K562 (cell line): ENCODE measurements at regions not wholly inside any gene's neighbourhood (a gene's known extent, or its start where the extent isn't known, plus 50 kb on each side); places are given as distances from the start of the nearest gene placed in this dataset.

Experiments used
- ATAC-seq: fragments of 200-7000 bp; cut with Tn5 transposase; 3 replicates; pipeline ENCODE4 v1.9.1; 2020; ENCODE audit warnings: moderate library complexity
- BruUV-seq: library from RNA; stranded (reverse); fragments of 400-500 nt; replicated peaks from 2 replicates; lab custom pipeline; 2021; lab: Mats Ljungman, UMichigan
- CTCF ChIA-PET: fragments of 300-600 bp; formaldehyde crosslinking; extraction: SDS; loops from one replicate; lab custom pipeline; 2021; ENCODE audit warnings: low intra/inter-chr PET ratio; lab: Yijun Ruan, JAX
- POLR2A ChIA-PET: fragments of 300-600, 350-650 bp; sonication (Branson Sonifier 250); formaldehyde crosslinking; extraction: SDS; loops from one replicate; lab custom pipeline; 2021; ENCODE audit warnings: antibody characterized with exemption, inconsistent platforms; lab: Yijun Ruan, JAX
- DNase-seq, 4 experiments: peaks; one replicate each; pipeline versions ENCODE4 v3.0.0 to v3.0.0-alpha.2; 2011 to 2018; ENCODE audit warnings: low spot score in 3 of 4, mixed read lengths in 3 of 4; ENCODE audit errors: extremely low read depth in 1 of 4
- FAIRE-seq: peaks from 2 replicates; lab custom pipeline; 2011; peaks lifted over from hg19 to GRCh38; lab: Jason Lieb, UNC
- H2AFZ ChIP-seq: 2 replicates; pipeline ENCODE4 v1.6.0; 2011; ENCODE audit warnings: low read depth, low read length, control low read depth, inconsistent platforms
- H3K27ac ChIP-seq: fragments of 200-600 bp; 3 replicates; pipeline ENCODE4 v1.8.0; 2011; ENCODE audit warnings: low read depth, mild to moderate bottlenecking, control low read depth, inconsistent platforms, low read length, moderate library complexity, mixed read lengths; ENCODE audit errors: extremely low read depth
- H3K27me3 ChIP-seq, 2 experiments: fragments of 300-600 bp in 1 of 2; 2 replicates in 1 of 2; 3 replicates in 1 of 2; pipeline versions ENCODE4 v1.6.0 to v1.8.0; 2011; ENCODE audit warnings: inconsistent platforms in 2 of 2, low read length in 2 of 2, mild to moderate bottlenecking in 1 of 2, mixed read lengths in 1 of 2, moderate library complexity in 1 of 2; ENCODE audit not compliant: control insufficient read depth in 2 of 2, insufficient read depth in 2 of 2
- H3K36me3 ChIP-seq: fragments of 300-600 bp; 3 replicates; pipeline ENCODE4 v1.8.0; 2011; ENCODE audit warnings: mild to moderate bottlenecking, low read length, inconsistent platforms; ENCODE audit not compliant: control insufficient read depth, insufficient read depth
- H3K4me1 ChIP-seq, 2 experiments: fragments of 200-600 bp in 1 of 2; replicated peaks in 1 of 2; 2 replicates in 1 of 2; 3 replicates in 1 of 2; pipeline versions ENCODE4 v1.5.1 to v1.8.0; 2011; ENCODE audit warnings: inconsistent platforms in 2 of 2, low read length in 2 of 2, mild to moderate bottlenecking in 1 of 2, mixed read lengths in 1 of 2, moderate library complexity in 1 of 2; ENCODE audit not compliant: control insufficient read depth in 2 of 2, insufficient read depth in 2 of 2
- H3K4me2 ChIP-seq: 2 replicates; pipeline ENCODE4 v1.6.1; 2011; ENCODE audit warnings: low read length, control low read depth, inconsistent platforms, mixed read lengths; ENCODE audit not compliant: insufficient read depth
- H3K4me3 ChIP-seq: fragments of 200-600 bp; sonication (generic), shearing (Covaris generic); 2 replicates; pipeline ENCODE4 v1.5.1; 2016; ENCODE audit warnings: control low read depth, inconsistent platforms
- H3K79me2 ChIP-seq: fragments of 200-600 bp; 3 replicates; pipeline ENCODE4 v1.8.0; 2011; ENCODE audit warnings: low read length, inconsistent platforms; ENCODE audit not compliant: control insufficient read depth, insufficient read depth
- H3K9ac ChIP-seq, 2 experiments: 2 replicates each; pipeline versions ENCODE4 v1.6.0 to v1.6.1; 2011; ENCODE audit warnings: low read depth in 2 of 2, low read length in 2 of 2, control low read depth in 1 of 2, inconsistent platforms in 1 of 2, mild to moderate bottlenecking in 1 of 2, mixed read lengths in 1 of 2; ENCODE audit not compliant: insufficient read depth in 1 of 2
- H3K9me1 ChIP-seq: one replicate; pipeline ENCODE4 v1.6.0; 2011; ENCODE audit warnings: inconsistent platforms, mild to moderate bottlenecking, low read length, moderate library complexity; ENCODE audit not compliant: control insufficient read depth, insufficient read depth
- H3K9me3 ChIP-seq: replicated peaks from 2 replicates; pipeline ENCODE4 v1.5.1; 2011; ENCODE audit warnings: low read depth, low read length, inconsistent platforms; ENCODE audit not compliant: control insufficient read depth, insufficient read depth
- H4K20me1 ChIP-seq: replicated peaks from 2 replicates; pipeline ENCODE4 v1.6.1; 2011; ENCODE audit warnings: low read length, inconsistent platforms, mixed read lengths; ENCODE audit not compliant: control insufficient read depth, insufficient read depth
- CEBPB ChIP-seq: fragments of 450-650 bp; IDR thresholded peaks from 2 replicates; pipeline ENCODE4 v1.6.1; 2016; ENCODE audit warnings: missing genetic modification characterization, missing compliant biosample characterization
- GABPB2 ChIP-seq: fragments of 250-450 bp; sonication (Bioruptor Pico); conservative IDR thresholded peaks from 2 replicates; pipeline ENCODE4 v1.5.1; 2021; ENCODE audit warnings: mild to moderate bottlenecking
- MAFK ChIP-seq: IDR thresholded peaks from 2 replicates; pipeline ENCODE4 v1.6.1; 2011; ENCODE audit warnings: low read length, improper control_type of control experiment
- MAZ ChIP-seq, 2 experiments: fragments of 450-650 bp in 1 of 2; sonication (generic) in 1 of 2; formaldehyde crosslinking; IDR thresholded peaks in 1 of 2; conservative IDR thresholded peaks in 1 of 2; 2 replicates each; pipeline versions ENCODE4 v1.4.0 to v1.5.0; 2020; ENCODE audit warnings: mild to moderate bottlenecking in 1 of 2, missing genetic modification reagents in 1 of 2
- MECOM ChIP-seq: fragments of 250-450 bp; sonication (Bioruptor Pico); IDR thresholded peaks from 2 replicates; pipeline ENCODE4 v1.8.0; 2022; ENCODE audit warnings: inconsistent platforms
- PTRF ChIP-seq: fragments of 450-650 bp; IDR thresholded peaks from 2 replicates; pipeline ENCODE4 v1.6.1; 2016; ENCODE audit warnings: mild to moderate bottlenecking, missing genetic modification characterization, missing compliant biosample characterization
- SMARCE1 ChIP-seq: fragments of 450-650 bp; IDR thresholded peaks from 2 replicates; pipeline ENCODE4 v1.7.1; 2016; ENCODE audit warnings: mild to moderate bottlenecking
- SREBF1 ChIP-seq: fragments of 150-350 bp; IDR thresholded peaks from 2 replicates; pipeline ENCODE4 v1.6.1; 2014; ENCODE audit warnings: antibody characterized with exemption, low read depth, low read length, borderline replicate concordance
- ZBTB8A ChIP-seq: fragments of 450-650 bp; IDR thresholded peaks from 2 replicates; pipeline ENCODE4 v1.6.1; 2018; ENCODE audit warnings: mild to moderate bottlenecking, moderate library complexity; ENCODE audit not compliant: partially characterized antibody
- ZFP30 ChIP-seq: fragments of 250-450 bp; sonication (Bioruptor Pico); IDR thresholded peaks from 2 replicates; pipeline ENCODE4 v1.8.0; 2022; ENCODE audit warnings: moderate library complexity, mild to moderate bottlenecking, inconsistent platforms, borderline replicate concordance
- ZFP36 ChIP-seq: fragments of 150-350 bp; IDR thresholded peaks from 2 replicates; pipeline ENCODE4 v1.6.1; 2018; ENCODE audit warnings: low read length, low read depth; ENCODE audit not compliant: partially characterized antibody
- ZNF384 ChIP-seq: IDR thresholded peaks from 2 replicates; pipeline ENCODE4 v1.6.1; 2012; ENCODE audit warnings: low read depth, low read length, improper control_type of control experiment
- WGBS: fragments of 100-300 bp; shearing (Covaris generic); methylation state at CpG from one replicate; pipeline ENCODE4 v1.1.6; 2016; ENCODE audit warnings: low coverage, mixed read lengths; ENCODE audit not compliant: insufficient coverage; ENCODE audit errors: missing lambda C conversion rate; 5-methylcytosine and 5-hydroxymethylcytosine counted together
- in situ Hi-C: fragments of 300-500 bp; cut with MboI; formaldehyde crosslinking; loops from 4 replicates; pipeline ENCODE4 v1.15.0; 2018; ENCODE audit warnings: inconsistent platforms, mixed read lengths
- intact Hi-C: fragments of 100-400 bp; cut with micrococcal nuclease; formaldehyde crosslinking; loops from 2 replicates; pipeline ENCODE4 v1.14.2; 2022
- TF ChIP-seq, protein P1 (sequence below): fragments of 450-650 bp; formaldehyde crosslinking; IDR thresholded peaks from 2 replicates; pipeline ENCODE4 v1.4.0; 2020; ENCODE audit warnings: mild to moderate bottlenecking, moderate library complexity
- TF ChIP-seq, protein P2 (sequence below): sonication (generic); formaldehyde crosslinking; IDR thresholded peaks from 2 replicates; pipeline ENCODE4 v1.8.0; 2022; ENCODE audit warnings: missing genetic modification reagents, mild to moderate bottlenecking, borderline replicate concordance
- TF ChIP-seq, protein P3 (sequence below), 2 experiments: fragments of 450-650 bp in 1 of 2; IDR thresholded peaks; 2 replicates each; pipeline ENCODE4 v1.6.1; 2011 to 2017; ENCODE audit warnings: low read depth in 2 of 2, antibody characterized with exemption in 1 of 2, borderline replicate concordance in 1 of 2, low read length in 1 of 2, mild to moderate bottlenecking in 1 of 2, mixed read lengths in 1 of 2; ENCODE audit not compliant: control insufficient read depth in 1 of 2

DNA sequence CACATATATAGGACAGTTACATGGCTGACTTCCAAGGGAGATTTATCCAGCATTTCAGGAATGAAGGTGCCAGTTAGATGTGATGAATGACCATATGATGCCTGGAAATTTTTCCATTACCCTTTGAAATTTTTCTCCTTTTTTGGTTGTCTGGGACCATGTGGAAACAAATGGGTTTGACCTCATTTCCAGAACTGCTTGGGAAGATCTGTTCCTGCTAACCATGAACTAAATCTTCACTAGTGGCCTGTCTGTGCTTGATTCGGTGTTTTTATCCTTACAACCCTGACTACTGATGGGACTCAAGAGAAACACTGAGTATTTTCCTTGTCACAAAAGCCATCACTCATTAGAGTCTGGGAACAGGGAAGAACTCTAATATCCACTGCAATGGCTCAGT lies 409.4 kb downstream of the PDCD6IP start:
- Histone ChIP-seq H3K9me1 (no peaks in the 10 kb centered on the region), H3K4me2 (no peak overlapping the region), H3K36me3 (no peaks in the 10 kb centered on the region), H3K9ac (no peak overlapping the region), H4K20me1 (no peaks in the 10 kb centered on the region), H3K27me3 (no peaks in the 10 kb centered on the region), H3K4me1 (no peaks in the 10 kb centered on the region), H3K9me3 (no peaks in the 10 kb centered on the region), H3K79me2 (no peaks in the 10 kb centered on the region), H3K4me3 (no peak overlapping the region), H2AFZ (no peak overlapping the region), H3K27ac (no peak overlapping the region)
- no peak for DNase-seq
- ChIA-PET CTCF (no interaction called here), POLR2A (interaction anchor here (0.9 kb wide), 1 partner anchor 15 kb away, joined by 3 read pairs; no protein-coding TSS in a partner anchor)
- FAIRE-seq, result no peak
- in situ Hi-C loops (no loop called here), intact Hi-C loops (no loop called here)
- ATAC-seq, result no peak
- no TSS peak for BruUV-seq
- 0% methylated on average over 1 of the region's 1 CpG for WGBS
- TF ChIP-seq GABPB2 (CRISPR knock-in tag) (no peak), MAZ (CRISPR knock-in tag; conservative IDR thresholded peaks at IDR 0.05 in 1 of 2, IDR thresholded peaks at IDR 0.05 in 1 of 2) (no peak), SREBF1 (no peak), ZNF384 (no peak), PTRF (tag) (no peak), ZFP36 (no peak), MECOM (no peak), MAFK (no peak), ZBTB8A (no peak), CEBPB (no peak), SMARCE1 (no peak), ZFP30 (CRISPR knock-in tag) (no peak)
- TF ChIP-seq, protein P1, sequence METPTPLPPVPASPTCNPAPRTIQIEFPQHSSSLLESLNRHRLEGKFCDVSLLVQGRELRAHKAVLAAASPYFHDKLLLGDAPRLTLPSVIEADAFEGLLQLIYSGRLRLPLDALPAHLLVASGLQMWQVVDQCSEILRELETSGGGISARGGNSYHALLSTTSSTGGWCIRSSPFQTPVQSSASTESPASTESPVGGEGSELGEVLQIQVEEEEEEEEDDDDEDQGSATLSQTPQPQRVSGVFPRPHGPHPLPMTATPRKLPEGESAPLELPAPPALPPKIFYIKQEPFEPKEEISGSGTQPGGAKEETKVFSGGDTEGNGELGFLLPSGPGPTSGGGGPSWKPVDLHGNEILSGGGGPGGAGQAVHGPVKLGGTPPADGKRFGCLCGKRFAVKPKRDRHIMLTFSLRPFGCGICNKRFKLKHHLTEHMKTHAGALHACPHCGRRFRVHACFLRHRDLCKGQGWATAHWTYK (CRISPR knock-in tag), result no peak
- TF ChIP-seq, protein P2, sequence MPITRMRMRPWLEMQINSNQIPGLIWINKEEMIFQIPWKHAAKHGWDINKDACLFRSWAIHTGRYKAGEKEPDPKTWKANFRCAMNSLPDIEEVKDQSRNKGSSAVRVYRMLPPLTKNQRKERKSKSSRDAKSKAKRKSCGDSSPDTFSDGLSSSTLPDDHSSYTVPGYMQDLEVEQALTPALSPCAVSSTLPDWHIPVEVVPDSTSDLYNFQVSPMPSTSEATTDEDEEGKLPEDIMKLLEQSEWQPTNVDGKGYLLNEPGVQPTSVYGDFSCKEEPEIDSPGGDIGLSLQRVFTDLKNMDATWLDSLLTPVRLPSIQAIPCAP (CRISPR knock-in tag), result no peak
- TF ChIP-seq, protein P3, sequence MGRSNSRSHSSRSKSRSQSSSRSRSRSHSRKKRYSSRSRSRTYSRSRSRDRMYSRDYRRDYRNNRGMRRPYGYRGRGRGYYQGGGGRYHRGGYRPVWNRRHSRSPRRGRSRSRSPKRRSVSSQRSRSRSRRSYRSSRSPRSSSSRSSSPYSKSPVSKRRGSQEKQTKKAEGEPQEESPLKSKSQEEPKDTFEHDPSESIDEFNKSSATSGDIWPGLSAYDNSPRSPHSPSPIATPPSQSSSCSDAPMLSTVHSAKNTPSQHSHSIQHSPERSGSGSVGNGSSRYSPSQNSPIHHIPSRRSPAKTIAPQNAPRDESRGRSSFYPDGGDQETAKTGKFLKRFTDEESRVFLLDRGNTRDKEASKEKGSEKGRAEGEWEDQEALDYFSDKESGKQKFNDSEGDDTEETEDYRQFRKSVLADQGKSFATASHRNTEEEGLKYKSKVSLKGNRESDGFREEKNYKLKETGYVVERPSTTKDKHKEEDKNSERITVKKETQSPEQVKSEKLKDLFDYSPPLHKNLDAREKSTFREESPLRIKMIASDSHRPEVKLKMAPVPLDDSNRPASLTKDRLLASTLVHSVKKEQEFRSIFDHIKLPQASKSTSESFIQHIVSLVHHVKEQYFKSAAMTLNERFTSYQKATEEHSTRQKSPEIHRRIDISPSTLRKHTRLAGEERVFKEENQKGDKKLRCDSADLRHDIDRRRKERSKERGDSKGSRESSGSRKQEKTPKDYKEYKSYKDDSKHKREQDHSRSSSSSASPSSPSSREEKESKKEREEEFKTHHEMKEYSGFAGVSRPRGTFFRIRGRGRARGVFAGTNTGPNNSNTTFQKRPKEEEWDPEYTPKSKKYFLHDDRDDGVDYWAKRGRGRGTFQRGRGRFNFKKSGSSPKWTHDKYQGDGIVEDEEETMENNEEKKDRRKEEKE (IDR thresholded peaks at IDR 0.05; ENCODE audit: borderline replicate concordance in 1 of 2, control insufficient read depth in 1 of 2, low read depth in 2 of 2, low read length in 1 of 2), result no peak
